ENCODE measurements at regions not wholly inside any gene's neighbourhood (a gene's known extent, or its start where the extent isn't known, plus 50 kb on each side); places are given as distances from the start of the nearest gene placed in this dataset.
A peak's percentile ranks its signal among the peaks of the same experiment; 100 is the strongest.

DNA sequence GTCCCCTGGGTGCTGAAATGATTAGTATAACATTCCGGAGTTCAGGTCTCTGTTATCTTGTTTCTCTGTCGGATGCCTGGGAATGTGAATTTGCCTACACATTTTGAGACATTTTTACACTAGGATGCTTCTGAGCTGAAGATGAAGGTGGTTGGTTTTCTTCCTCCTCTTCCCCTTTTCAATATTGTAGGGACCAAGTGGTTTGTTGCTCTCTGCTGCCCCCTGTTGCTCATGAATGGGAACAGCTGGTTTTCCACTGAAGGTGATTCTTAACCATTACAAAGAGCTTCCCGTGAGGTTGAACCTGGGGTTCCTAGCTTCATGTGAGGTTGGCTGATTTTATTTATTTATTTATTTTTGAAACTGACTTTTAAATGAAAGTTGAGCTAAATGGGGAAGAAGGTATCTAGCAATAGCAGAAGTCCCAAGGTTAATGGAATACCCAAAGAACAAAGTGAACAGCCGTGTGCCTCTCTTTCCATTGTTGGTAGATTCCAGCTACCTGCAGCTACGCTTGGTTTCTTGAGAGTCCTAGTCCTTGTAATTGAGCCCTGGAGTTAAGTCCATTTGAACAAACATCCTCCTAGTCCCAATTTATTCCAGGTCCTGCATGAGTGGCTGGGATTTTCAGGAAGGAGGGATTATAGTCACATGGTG lies 983.9 kb upstream of the EEF2KMT start:
- Histone ChIP-seq H4K20me1 (ENCODE audit: insufficient read depth) (no peaks in the 10 kb centered on the region), H3K9me2 (ENCODE audit: insufficient read depth) (no peaks in the 10 kb centered on the region), H3K27ac (ENCODE audit: low read depth, low read length) (no peak overlapping the region), H3K4me3 (replicated peaks in 1 of 2; ENCODE audit: low read depth in 1 of 2, low read length in 2 of 2) (no peak overlapping the region), H3K27me3 (ENCODE audit: insufficient read depth, low read length) (no peaks in the 10 kb centered on the region), H3K4me1 (ENCODE audit: control insufficient read depth in 1 of 2, insufficient read depth in 2 of 2, low read length in 2 of 2) (no peaks in the 10 kb centered on the region), H2AFZ (ENCODE audit: low read depth, low read length, poor library complexity, severe bottlenecking) (no peak overlapping the region), H3K36me3 (ENCODE audit: control insufficient read depth in 1 of 2, insufficient read depth in 2 of 2, low read length in 2 of 2) (no peaks in the 10 kb centered on the region), H3K9ac (ENCODE audit: low read length) (no peak overlapping the region), H3K79me2 (ENCODE audit: insufficient read depth, low read length) (no peaks in the 10 kb centered on the region), H3K4me2 (ENCODE audit: low read length) (no peak overlapping the region), H3K9me3 (ENCODE audit: control insufficient read depth in 1 of 2, insufficient read depth in 1 of 2, low read depth in 1 of 2, low read length in 2 of 2) (no peaks in the 10 kb centered on the region; a peak in 2 of 4 replicates)
- POLR2A ChIA-PET = no interaction called here
- RAD21 ChIA-PET (ENCODE audit: low non-redundant PET in 1 of 2, low total read pairs in 2 of 2, uncharacterized antibody in 2 of 2, unreplicated experiment in 2 of 2) = interaction anchor here in 1 of 2 experiments (0.6 kb wide), 1 partner anchor 382 kb away, joined by 4 read pairs; no protein-coding TSS in a partner anchor
- no peak for DNase-seq (ENCODE audit: low read depth, low spot score)
- TF ChIP-seq RAD21 (IDR thresholded peaks at IDR 0.05; ENCODE audit: low read depth) (peak; percentile 35; the same call in 1 of the 2 replicates), ZNF274 (IDR thresholded peaks at IDR 0.05; ENCODE audit: low read depth, low read length) (no peak)
- TF ChIP-seq, protein P1, sequence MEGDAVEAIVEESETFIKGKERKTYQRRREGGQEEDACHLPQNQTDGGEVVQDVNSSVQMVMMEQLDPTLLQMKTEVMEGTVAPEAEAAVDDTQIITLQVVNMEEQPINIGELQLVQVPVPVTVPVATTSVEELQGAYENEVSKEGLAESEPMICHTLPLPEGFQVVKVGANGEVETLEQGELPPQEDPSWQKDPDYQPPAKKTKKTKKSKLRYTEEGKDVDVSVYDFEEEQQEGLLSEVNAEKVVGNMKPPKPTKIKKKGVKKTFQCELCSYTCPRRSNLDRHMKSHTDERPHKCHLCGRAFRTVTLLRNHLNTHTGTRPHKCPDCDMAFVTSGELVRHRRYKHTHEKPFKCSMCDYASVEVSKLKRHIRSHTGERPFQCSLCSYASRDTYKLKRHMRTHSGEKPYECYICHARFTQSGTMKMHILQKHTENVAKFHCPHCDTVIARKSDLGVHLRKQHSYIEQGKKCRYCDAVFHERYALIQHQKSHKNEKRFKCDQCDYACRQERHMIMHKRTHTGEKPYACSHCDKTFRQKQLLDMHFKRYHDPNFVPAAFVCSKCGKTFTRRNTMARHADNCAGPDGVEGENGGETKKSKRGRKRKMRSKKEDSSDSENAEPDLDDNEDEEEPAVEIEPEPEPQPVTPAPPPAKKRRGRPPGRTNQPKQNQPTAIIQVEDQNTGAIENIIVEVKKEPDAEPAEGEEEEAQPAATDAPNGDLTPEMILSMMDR (IDR thresholded peaks at IDR 0.05 in 2 of 3, conservative IDR thresholded peaks at IDR 0.05 in 1 of 3; ENCODE audit: borderline replicate concordance in 1 of 3, insufficient read depth in 1 of 3, low read depth in 2 of 3, low read length in 2 of 3) = peak in 2 of 3 experiments; percentile 56 to 59; a peak in 4 of 6 replicates
- no TSS peak for BruUV-seq (replicated peaks)
- intact Hi-C loops (cut with micrococcal nuclease) = no loop called here
- CTCF ChIA-PET = no interaction called here
- ATAC-seq = no peak

DNA sequence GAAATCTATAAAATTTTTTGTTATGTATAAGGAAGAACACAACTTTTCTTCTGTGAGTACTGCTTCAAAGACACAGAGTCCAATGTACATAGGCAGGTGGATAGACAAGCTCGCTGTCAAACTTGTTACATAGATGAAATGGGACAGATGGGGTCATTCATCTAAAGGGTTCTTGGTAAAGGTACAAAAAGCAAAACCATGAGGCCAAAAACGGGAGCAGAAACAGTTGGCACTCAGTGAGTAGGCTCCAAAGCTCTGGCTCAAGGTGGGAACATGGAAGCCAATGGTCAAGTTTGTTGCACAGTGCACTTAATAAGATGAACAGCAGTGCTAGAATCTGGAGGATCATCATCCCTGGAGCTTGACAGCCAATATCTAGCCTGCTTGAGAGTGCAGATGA lies 979.0 kb upstream of the EEF2KMT start:
- Histone ChIP-seq H2AFZ (ENCODE audit: low read depth, low read length, poor library complexity, severe bottlenecking) (no peak overlapping the region), H3K27me3 (ENCODE audit: insufficient read depth, low read length) (no peaks in the 10 kb centered on the region), H3K9me2 (ENCODE audit: insufficient read depth) (no peaks in the 10 kb centered on the region), H3K79me2 (ENCODE audit: insufficient read depth, low read length) (no peaks in the 10 kb centered on the region), H3K4me2 (ENCODE audit: low read length) (no peak overlapping the region), H3K36me3 (ENCODE audit: control insufficient read depth in 1 of 2, insufficient read depth in 2 of 2, low read length in 2 of 2) (no peaks in the 10 kb centered on the region), H4K20me1 (ENCODE audit: insufficient read depth) (no peaks in the 10 kb centered on the region), H3K4me3 (replicated peaks in 1 of 2; ENCODE audit: low read depth in 1 of 2, low read length in 2 of 2) (no peak overlapping the region), H3K9me3 (ENCODE audit: control insufficient read depth in 1 of 2, insufficient read depth in 1 of 2, low read depth in 1 of 2, low read length in 2 of 2) (peaks cover 0 to 3% of the 10 kb centered on the region in 2 experiments; a peak in 3 of 4 replicates), H3K27ac (ENCODE audit: low read depth, low read length) (no peak overlapping the region), H3K4me1 (ENCODE audit: control insufficient read depth in 1 of 2, insufficient read depth in 2 of 2, low read length in 2 of 2) (no peaks in the 10 kb centered on the region), H3K9ac (ENCODE audit: low read length) (no peak overlapping the region)
- POLR2A ChIA-PET = no interaction called here
- no peak for DNase-seq (ENCODE audit: low read depth, low spot score)
- intact Hi-C loops (cut with micrococcal nuclease) = no loop called here
- ATAC-seq = no peak
- TF ChIP-seq JUND (IDR thresholded peaks at IDR 0.05) = no peak
- CTCF ChIA-PET = no interaction called here
- RAD21 ChIA-PET (ENCODE audit: low non-redundant PET in 1 of 2, low total read pairs in 2 of 2, uncharacterized antibody in 2 of 2, unreplicated experiment in 2 of 2) = no interaction called here
- no TSS peak for BruUV-seq (replicated peaks)
